Activated CD8-positive, alpha-beta T cell treated with anti-CD3 and anti-CD28 coated beads for 36 hours (primary cell): ENCODE measurements at regions not wholly inside any gene's neighbourhood (a gene's known extent, or its start where the extent isn't known, plus 50 kb on each side); places are given as distances from the start of the nearest gene placed in this dataset.

Experiments used
- ATAC-seq: fragments of 200-7000 bp; cut with Tn5 transposase; one replicate; pipeline ENCODE4 v1.10.0; 2021; ENCODE audit warnings: mild to moderate bottlenecking, moderate library complexity
- CTCF ChIA-PET: fragments of 350-600 bp; sonication (Branson Sonifier 250); formaldehyde crosslinking; loops from one replicate; lab custom pipeline; 2021; ENCODE audit warnings: antibody characterized with exemption; lab: Charles Lee
- POLR2A ChIA-PET: fragments of 350-600 bp; sonication (Branson Sonifier 250); formaldehyde crosslinking; loops from one replicate; lab custom pipeline; 2021; ENCODE audit warnings: antibody characterized with exemption; lab: Charles Lee
- DNase-seq: peaks from one replicate; pipeline ENCODE4 v3.0.0-alpha.2; 2020
- H3K27ac Mint-ChIP-seq: one replicate; pipeline ENCODE4 v1.8.0; 2021; ENCODE audit warnings: mild to moderate bottlenecking, mixed read lengths
- H3K27me3 Mint-ChIP-seq: one replicate; pipeline ENCODE4 v1.8.0; 2021; ENCODE audit warnings: mixed read lengths
- H3K36me3 Mint-ChIP-seq: one replicate; pipeline ENCODE4 v1.8.0; 2021; ENCODE audit warnings: low read depth, mixed read lengths
- H3K4me1 Mint-ChIP-seq: one replicate; pipeline ENCODE4 v1.8.0; 2021; ENCODE audit warnings: low read depth, mixed read lengths
- H3K4me3 Mint-ChIP-seq: one replicate; pipeline ENCODE4 v1.8.0; 2021; ENCODE audit warnings: mild to moderate bottlenecking, moderate library complexity, mixed read lengths
- H3K9me3 Mint-ChIP-seq: one replicate; pipeline ENCODE4 v1.8.0; 2021; ENCODE audit warnings: mixed read lengths
- intact Hi-C: fragments of 100-400 bp; cut with micrococcal nuclease; formaldehyde crosslinking; loops from one replicate; pipeline ENCODE4 v1.10.0; 2022
- TF ChIP-seq, protein P1 (sequence below): fragments of 200-600 bp; IDR thresholded peaks from one replicate; pipeline ENCODE4 v1.8.0; 2022; ENCODE audit warnings: antibody characterized with exemption, mild to moderate bottlenecking

DNA sequence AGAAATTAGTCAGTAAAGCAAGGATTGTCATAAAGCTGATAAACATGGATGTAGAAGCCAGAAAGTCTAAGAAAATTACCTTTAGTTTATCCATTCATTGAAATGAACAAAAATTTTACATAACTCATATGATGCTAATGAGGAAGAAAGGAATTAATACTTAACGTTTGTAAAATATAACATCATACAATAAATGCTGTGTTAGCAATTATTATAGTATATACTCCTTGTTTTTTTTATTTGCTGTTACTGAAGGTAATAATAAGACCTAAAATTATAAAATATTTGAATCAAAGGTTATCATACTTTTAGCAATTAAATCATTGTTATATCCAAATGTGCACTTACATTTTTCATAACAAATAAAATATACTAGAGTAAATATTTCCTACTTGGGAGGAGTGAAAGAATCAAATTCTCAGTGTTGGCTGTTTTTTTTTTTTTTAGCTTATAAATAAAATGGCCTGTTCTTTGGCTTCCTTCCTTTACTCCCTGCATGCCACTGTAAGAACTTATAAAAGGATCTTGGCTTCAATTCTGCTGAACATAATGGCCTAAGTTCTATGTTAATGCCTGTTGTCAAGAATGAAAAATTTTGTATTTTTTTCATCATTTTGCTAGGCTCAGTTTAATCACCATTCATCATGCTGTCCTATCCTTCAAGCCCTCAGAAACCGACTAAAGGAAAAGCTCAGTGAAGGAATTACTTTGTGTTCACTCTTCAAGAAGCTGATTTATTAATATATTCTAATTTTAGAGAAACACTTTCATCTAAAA lies 167.4 kb upstream of the SLITRK1 start:
- no peak overlapping the region for H3K4me3 Mint-ChIP-seq
- DNase-seq (no peak), ATAC-seq (no peak)
- no peaks in the 10 kb centered on the region for H3K4me1 Mint-ChIP-seq
- CTCF ChIA-PET = no interaction called here
- H3K27me3 Mint-ChIP-seq = no peaks in the 10 kb centered on the region
- TF ChIP-seq, protein P1, sequence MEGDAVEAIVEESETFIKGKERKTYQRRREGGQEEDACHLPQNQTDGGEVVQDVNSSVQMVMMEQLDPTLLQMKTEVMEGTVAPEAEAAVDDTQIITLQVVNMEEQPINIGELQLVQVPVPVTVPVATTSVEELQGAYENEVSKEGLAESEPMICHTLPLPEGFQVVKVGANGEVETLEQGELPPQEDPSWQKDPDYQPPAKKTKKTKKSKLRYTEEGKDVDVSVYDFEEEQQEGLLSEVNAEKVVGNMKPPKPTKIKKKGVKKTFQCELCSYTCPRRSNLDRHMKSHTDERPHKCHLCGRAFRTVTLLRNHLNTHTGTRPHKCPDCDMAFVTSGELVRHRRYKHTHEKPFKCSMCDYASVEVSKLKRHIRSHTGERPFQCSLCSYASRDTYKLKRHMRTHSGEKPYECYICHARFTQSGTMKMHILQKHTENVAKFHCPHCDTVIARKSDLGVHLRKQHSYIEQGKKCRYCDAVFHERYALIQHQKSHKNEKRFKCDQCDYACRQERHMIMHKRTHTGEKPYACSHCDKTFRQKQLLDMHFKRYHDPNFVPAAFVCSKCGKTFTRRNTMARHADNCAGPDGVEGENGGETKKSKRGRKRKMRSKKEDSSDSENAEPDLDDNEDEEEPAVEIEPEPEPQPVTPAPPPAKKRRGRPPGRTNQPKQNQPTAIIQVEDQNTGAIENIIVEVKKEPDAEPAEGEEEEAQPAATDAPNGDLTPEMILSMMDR = no peak
- POLR2A ChIA-PET = no interaction called here
- H3K27ac Mint-ChIP-seq = no peak overlapping the region
- no peaks in the 10 kb centered on the region for H3K9me3 Mint-ChIP-seq
- intact Hi-C loops = no loop called here
- no peaks in the 10 kb centered on the region for H3K36me3 Mint-ChIP-seq

DNA sequence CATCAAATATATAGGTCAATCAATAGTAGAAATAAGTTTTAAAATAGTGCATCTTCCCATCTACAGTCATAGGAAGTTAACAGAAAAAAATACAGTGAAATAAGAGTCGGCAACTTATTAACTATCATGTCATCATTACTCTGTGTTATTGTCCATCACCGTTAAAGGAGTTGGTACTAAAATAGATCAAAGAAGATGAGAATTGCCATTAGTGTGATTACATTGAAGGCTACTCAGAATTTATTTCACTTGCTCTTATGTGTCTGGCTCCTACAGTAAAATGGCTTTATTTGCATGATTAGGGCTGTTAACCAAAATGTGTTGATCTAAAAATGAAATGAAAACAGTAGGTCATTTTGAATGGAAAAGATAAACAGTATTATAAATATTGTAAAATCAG lies 162.5 kb upstream of the SLITRK1 start:
- Mint-ChIP-seq H3K36me3 (no peaks in the 10 kb centered on the region), H3K27ac (no peak overlapping the region), H3K4me1 (peaks cover 5% of the 10 kb centered on the region), H3K27me3 (no peaks in the 10 kb centered on the region), H3K4me3 (no peak overlapping the region), H3K9me3 (no peaks in the 10 kb centered on the region)
- no peak for ATAC-seq
- ChIA-PET CTCF (no interaction called here), POLR2A (no interaction called here)
- intact Hi-C loops = no loop called here
- TF ChIP-seq, protein P1 = no peak
- no peak for DNase-seq

DNA sequence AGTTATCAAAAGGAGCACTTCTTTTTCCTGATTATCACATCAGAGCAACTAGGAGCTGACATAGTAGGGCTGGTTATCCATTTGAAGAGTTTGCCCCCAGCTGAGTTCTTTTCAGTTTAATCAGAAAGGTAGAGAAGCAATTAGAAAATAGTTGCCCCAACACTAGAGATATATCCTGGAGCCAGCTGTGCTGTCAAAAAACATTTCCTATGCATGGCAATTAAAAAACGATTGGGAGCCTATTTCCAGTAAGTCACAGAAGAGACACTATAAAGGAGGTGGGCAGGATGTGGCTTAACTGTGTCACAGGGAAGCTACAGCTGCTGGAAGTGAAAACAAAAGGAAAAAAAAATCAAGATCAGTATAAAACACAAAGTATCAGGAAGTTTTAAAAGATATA lies 155.7 kb upstream of the SLITRK1 start:
- DNase-seq (no peak), ATAC-seq (no peak)
- Mint-ChIP-seq H3K9me3 (no peaks in the 10 kb centered on the region), H3K36me3 (no peaks in the 10 kb centered on the region), H3K27ac (no peak overlapping the region), H3K27me3 (no peaks in the 10 kb centered on the region), H3K4me3 (no peak overlapping the region), H3K4me1 (peaks cover 13% of the 10 kb centered on the region)
- intact Hi-C loops = no loop called here
- TF ChIP-seq, protein P1 = no peak
- POLR2A ChIA-PET = no interaction called here
- CTCF ChIA-PET = no interaction called here

DNA sequence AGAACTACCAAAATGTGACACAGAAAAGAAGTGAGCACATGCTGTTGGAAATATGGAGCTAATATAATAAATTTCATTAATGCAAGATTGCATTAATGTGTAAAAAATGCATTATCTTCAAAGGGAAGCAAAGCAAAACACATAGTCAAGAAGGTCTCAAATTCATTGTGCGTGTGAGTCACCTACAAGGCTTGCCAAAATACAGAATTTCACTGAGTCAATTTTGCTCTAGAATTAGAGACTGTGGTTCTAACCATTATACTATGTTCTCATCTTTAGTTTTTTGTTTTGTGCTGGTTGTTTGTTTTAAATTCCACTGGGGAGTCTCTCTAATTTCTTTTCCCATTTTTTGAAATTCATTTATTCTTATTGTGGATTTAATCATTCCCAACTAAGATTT lies 149.8 kb upstream of the SLITRK1 start:
- TF ChIP-seq, protein P1 = no peak
- no peaks in the 10 kb centered on the region for H3K36me3 Mint-ChIP-seq
- H3K9me3 Mint-ChIP-seq = no peaks in the 10 kb centered on the region
- intact Hi-C loops = no loop called here
- DNase-seq = no peak
- no peaks in the 10 kb centered on the region for H3K4me1 Mint-ChIP-seq
- POLR2A ChIA-PET = no interaction called here
- CTCF ChIA-PET = no interaction called here
- H3K27me3 Mint-ChIP-seq = no peaks in the 10 kb centered on the region
- ATAC-seq = no peak
- no peak overlapping the region for H3K27ac Mint-ChIP-seq
- no peak overlapping the region for H3K4me3 Mint-ChIP-seq

DNA sequence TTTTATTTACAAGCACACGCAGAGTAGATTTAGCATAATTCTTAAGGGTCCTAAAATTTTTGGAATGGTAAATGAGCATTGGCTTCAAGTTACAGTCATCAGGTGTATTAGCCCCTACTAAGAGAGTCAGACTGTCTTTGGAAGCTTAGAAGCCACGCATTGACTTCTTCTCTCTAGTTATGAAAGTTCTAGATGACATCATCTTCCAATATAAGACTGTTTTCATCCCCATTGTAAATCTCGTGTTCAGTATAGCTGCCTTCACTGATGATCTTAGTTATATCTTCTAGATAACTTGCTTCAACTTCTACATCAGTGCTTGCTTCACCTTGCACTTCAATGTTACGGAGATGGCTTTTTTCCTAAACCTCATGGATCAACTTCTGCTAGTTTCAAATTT lies 148.8 kb upstream of the SLITRK1 start:
- DNase-seq (no peak), ATAC-seq (no peak)
- Mint-ChIP-seq H3K27me3 (no peaks in the 10 kb centered on the region), H3K9me3 (no peaks in the 10 kb centered on the region), H3K4me3 (no peak overlapping the region), H3K36me3 (no peaks in the 10 kb centered on the region), H3K4me1 (no peaks in the 10 kb centered on the region), H3K27ac (no peak overlapping the region)
- TF ChIP-seq, protein P1 = no peak
- POLR2A ChIA-PET = no interaction called here
- CTCF ChIA-PET = no interaction called here
- intact Hi-C loops = no loop called here
